Thoracic aorta (tissue), 2 donors: ENCODE measurements at regions not wholly inside any gene's neighbourhood (a gene's known extent, or its start where the extent isn't known, plus 50 kb on each side); places are given as distances from the start of the nearest gene placed in this dataset.

ENCODE experiments used
- ATAC-seq: fragments of 150-250 bp; one replicate; pipeline ENCODE4 v1.8.0; 2017; ENCODE audit warnings: low read depth; ENCODE audit not compliant: insufficient number of reproducible peaks, low FRiP score
- DNase-seq: peaks from one replicate; pipeline ENCODE4 v3.0.0-alpha.2; 2020; ENCODE audit warnings: low spot score
- H3K27ac ChIP-seq, 2 donors: fragments of 200-600 bp; sonication (generic); 1 replicate in 1 of 2; 2 replicates in 1 of 2; pipeline ENCODE4 v1.5.1; 2016; ENCODE audit warnings: mild to moderate bottlenecking in 2 of 2, moderate library complexity in 2 of 2
- H3K27me3 ChIP-seq: fragments of 200-600 bp; sonication (generic); replicated peaks from 2 replicates; pipeline ENCODE4 v1.6.0; 2016; ENCODE audit warnings: mild to moderate bottlenecking; ENCODE audit not compliant: insufficient read depth
- H3K36me3 ChIP-seq: fragments of 200-600 bp; sonication (generic); one replicate; pipeline ENCODE4 v1.5.1; 2016
- H3K4me1 ChIP-seq, 2 donors: fragments of 200-600 bp; sonication (generic); 1 replicate in 1 of 2; 2 replicates in 1 of 2; pipeline versions ENCODE4 v1.5.1 to v1.6.0; 2016; ENCODE audit warnings: low read depth in 2 of 2, mild to moderate bottlenecking in 1 of 2; ENCODE audit not compliant: control insufficient read depth in 1 of 2
- H3K4me3 ChIP-seq: fragments of 200-600 bp; sonication (generic); 2 replicates; pipeline ENCODE4 v1.5.1; 2016; ENCODE audit warnings: mild to moderate bottlenecking
- H3K9me3 ChIP-seq: fragments of 200-600 bp; sonication (generic); 2 replicates; pipeline ENCODE4 v1.5.1; 2016
- TF ChIP-seq, protein P1 (sequence below): fragments of 200-600 bp; sonication (generic); IDR thresholded peaks from one replicate; pipeline ENCODE4 v1.5.1; 2019; ENCODE audit warnings: antibody characterized with exemption

GRCh38 chr4:23213198-23213597 is 520.5 kb downstream of the GBA3 start:
- TF ChIP-seq, protein P1, sequence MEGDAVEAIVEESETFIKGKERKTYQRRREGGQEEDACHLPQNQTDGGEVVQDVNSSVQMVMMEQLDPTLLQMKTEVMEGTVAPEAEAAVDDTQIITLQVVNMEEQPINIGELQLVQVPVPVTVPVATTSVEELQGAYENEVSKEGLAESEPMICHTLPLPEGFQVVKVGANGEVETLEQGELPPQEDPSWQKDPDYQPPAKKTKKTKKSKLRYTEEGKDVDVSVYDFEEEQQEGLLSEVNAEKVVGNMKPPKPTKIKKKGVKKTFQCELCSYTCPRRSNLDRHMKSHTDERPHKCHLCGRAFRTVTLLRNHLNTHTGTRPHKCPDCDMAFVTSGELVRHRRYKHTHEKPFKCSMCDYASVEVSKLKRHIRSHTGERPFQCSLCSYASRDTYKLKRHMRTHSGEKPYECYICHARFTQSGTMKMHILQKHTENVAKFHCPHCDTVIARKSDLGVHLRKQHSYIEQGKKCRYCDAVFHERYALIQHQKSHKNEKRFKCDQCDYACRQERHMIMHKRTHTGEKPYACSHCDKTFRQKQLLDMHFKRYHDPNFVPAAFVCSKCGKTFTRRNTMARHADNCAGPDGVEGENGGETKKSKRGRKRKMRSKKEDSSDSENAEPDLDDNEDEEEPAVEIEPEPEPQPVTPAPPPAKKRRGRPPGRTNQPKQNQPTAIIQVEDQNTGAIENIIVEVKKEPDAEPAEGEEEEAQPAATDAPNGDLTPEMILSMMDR, result no peak
- ATAC-seq (no peak), DNase-seq (no peak)
- Histone ChIP-seq H3K9me3 (no peaks in the 10 kb centered on the region), H3K27me3 (no peaks in the 10 kb centered on the region), H3K36me3 (no peaks in the 10 kb centered on the region), H3K4me3 (no peak overlapping the region), H3K4me1 (no peaks in the 10 kb centered on the region), H3K27ac (no peak overlapping the region)

GRCh38 chr4:23212558-23212957 is 519.8 kb downstream of the GBA3 start:
- no peaks in the 10 kb centered on the region for H3K36me3 ChIP-seq
- DNase-seq, result no peak
- ATAC-seq, result no peak
- H3K27me3 ChIP-seq, result no peaks in the 10 kb centered on the region
- H3K27ac ChIP-seq, result no peak overlapping the region
- TF ChIP-seq, protein P1, result no peak
- no peaks in the 10 kb centered on the region for H3K4me1 ChIP-seq
- no peaks in the 10 kb centered on the region for H3K9me3 ChIP-seq
- no peak overlapping the region for H3K4me3 ChIP-seq

- ATAC-seq (no peak), DNase-seq (no peak)
- Histone ChIP-seq H3K9me3 (no peaks in the 10 kb centered on the region), H3K4me3 (no peak overlapping the region), H3K36me3 (no peaks in the 10 kb centered on the region), H3K4me1 (no peaks in the 10 kb centered on the region), H3K27me3 (no peaks in the 10 kb centered on the region), H3K27ac (no peak overlapping the region)
- TF ChIP-seq, protein P1, result no peak
These were observed 514.3 kb downstream of the GBA3 start for GRCh38 chr4:23207059-23207458.

DNA sequence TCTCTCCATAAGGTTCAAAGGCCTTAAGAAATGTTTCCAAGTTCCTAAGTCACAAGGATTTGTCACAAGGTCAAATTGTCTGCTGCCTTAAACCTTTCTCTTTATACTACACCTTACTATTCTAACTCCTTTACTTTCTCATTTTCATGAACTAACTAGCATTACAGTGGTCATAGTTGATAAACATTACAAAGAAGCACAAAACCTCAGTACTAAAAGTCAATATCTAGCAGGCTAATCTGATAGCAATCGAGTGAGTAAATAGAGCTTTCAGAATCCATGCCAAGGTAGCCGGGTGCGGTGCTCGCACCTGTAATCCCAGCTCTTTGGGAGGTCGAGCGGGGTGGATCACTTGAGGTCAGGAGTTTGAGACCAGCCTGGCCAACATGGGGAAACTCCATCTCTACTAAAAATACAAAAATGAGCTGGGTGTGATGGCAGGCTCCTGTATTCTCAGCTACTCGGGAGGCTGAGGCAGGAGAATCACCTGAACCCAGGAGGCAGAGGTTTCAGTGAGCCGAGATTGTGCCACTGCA is 510.0 kb downstream of the GBA3 start:
- Histone ChIP-seq H3K4me3 (no peak overlapping the region), H3K9me3 (no peaks in the 10 kb centered on the region), H3K27me3 (no peaks in the 10 kb centered on the region), H3K36me3 (no peaks in the 10 kb centered on the region), H3K27ac (no peak overlapping the region), H3K4me1 (no peaks in the 10 kb centered on the region)
- DNase-seq, result no peak
- no peak for ATAC-seq
- TF ChIP-seq, protein P1, result no peak

DNA sequence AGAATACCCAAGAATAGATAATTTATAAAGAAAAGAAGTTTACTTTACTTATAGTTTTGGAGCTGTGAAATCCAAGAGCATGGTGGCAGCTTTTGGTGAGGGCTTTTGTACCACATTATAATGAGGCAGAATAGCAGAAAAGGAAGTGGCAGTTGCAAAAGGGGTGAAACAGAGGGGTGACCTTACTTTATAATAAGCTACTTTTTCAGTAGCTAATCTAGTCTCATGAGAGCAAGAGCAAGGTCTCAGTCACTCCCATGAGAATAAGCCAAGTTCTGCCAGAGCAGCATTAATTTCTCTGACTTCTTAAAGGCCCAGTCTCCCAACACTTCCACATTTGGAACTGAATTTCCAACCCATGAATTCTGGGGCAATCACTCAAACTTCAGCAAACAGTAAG is 502.0 kb downstream of the GBA3 start:
- Histone ChIP-seq H3K36me3 (no peaks in the 10 kb centered on the region), H3K4me3 (no peak overlapping the region), H3K4me1 (no peaks in the 10 kb centered on the region), H3K27ac (no peak overlapping the region), H3K27me3 (no peaks in the 10 kb centered on the region), H3K9me3 (no peaks in the 10 kb centered on the region)
- TF ChIP-seq, protein P1, result no peak
- DNase-seq, result no peak
- ATAC-seq, result no peak
